Loucy (cell line): ENCODE measurements at regions not wholly inside any gene's neighbourhood (a gene's known extent, or its start where the extent isn't known, plus 50 kb on each side); places are given as distances from the start of the nearest gene placed in this dataset.

Experiments
- EZH2phosphoT487 ChIP-seq: fragments of 200-600 bp; IDR thresholded peaks from 2 replicates; pipeline ENCODE4 v1.6.1; 2018; ENCODE audit warnings: antibody characterized with exemption, mild to moderate bottlenecking, moderate library complexity, borderline replicate concordance
- TF ChIP-seq, protein P1 (sequence below): fragments of 200-600 bp; sonication (generic); conservative IDR thresholded peaks from 2 replicates; pipeline ENCODE4 v1.5.1; 2014; ENCODE audit warnings: mild to moderate bottlenecking, antibody characterized with exemption, low read length

DNA sequence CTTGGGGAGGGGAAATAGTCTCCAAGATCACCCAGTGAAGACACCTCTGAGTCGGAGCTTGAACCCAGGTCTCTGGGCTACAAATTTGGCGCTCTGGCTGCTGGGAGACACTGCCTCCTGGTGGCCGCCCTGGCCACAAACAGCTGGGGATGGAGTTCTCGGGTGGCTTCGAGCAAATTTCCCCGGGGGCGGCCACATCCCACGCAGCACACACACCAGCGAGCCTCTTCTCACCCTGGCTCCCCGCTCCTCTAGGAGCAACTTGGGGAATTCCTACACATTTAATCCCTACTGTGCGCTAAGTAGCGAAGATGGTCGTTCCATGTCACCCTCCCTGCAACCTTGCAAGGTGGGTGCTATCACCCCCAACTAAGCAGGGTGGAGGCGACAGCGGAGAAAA lies 66.2 kb upstream of the BEGAIN start:
- TF ChIP-seq, protein P1, sequence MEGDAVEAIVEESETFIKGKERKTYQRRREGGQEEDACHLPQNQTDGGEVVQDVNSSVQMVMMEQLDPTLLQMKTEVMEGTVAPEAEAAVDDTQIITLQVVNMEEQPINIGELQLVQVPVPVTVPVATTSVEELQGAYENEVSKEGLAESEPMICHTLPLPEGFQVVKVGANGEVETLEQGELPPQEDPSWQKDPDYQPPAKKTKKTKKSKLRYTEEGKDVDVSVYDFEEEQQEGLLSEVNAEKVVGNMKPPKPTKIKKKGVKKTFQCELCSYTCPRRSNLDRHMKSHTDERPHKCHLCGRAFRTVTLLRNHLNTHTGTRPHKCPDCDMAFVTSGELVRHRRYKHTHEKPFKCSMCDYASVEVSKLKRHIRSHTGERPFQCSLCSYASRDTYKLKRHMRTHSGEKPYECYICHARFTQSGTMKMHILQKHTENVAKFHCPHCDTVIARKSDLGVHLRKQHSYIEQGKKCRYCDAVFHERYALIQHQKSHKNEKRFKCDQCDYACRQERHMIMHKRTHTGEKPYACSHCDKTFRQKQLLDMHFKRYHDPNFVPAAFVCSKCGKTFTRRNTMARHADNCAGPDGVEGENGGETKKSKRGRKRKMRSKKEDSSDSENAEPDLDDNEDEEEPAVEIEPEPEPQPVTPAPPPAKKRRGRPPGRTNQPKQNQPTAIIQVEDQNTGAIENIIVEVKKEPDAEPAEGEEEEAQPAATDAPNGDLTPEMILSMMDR, result peak; percentile 94
- TF ChIP-seq EZH2phosphoT487, result no peak
